ENCODE measurements at regions not wholly inside any gene's neighbourhood (a gene's known extent, or its start where the extent isn't known, plus 50 kb on each side); places are given as distances from the start of the nearest gene placed in this dataset.

- WGBS (ENCODE audit: insufficient coverage), result no CpG with 5 or more reads among the region's 2 CpGs
- H3K27me3 ChIP-seq (replicated peaks in 2 of 5; ENCODE audit: control insufficient read depth in 4 of 5, insufficient read depth in 5 of 5, low read length in 4 of 5), result no peaks in the 10 kb centered on the region
- DNase-seq, result no peak
- H3K27ac ChIP-seq (ENCODE audit: insufficient read depth in 1 of 2, low read depth in 1 of 2, low read length in 2 of 2, poor library complexity in 1 of 2, severe bottlenecking in 2 of 2), result no peak overlapping the region
- no peak overlapping the region for H3K4me3 ChIP-seq (ENCODE audit: control insufficient read depth in 1 of 7, extremely low read depth in 1 of 7, insufficient read depth in 4 of 7, low read depth in 2 of 7, low read length in 6 of 7)
- POLR2A ChIA-PET, result no interaction called here
- CTCF ChIA-PET, result no interaction called here
- peaks cover 0 to 1% (median 0%) of the 10 kb centered on the region in 5 experiments for H3K9me3 ChIP-seq (ENCODE audit: control extremely low read depth in 1 of 5, control insufficient read depth in 4 of 5, insufficient read depth in 2 of 5, low read depth in 1 of 5, low read length in 4 of 5)
- no peaks in the 10 kb centered on the region for H3K4me1 ChIP-seq (ENCODE audit: control extremely low read depth in 1 of 4, control insufficient read depth in 4 of 4, insufficient read depth in 4 of 4, low read length in 3 of 4)
- no peaks in the 10 kb centered on the region for H3K36me3 ChIP-seq (ENCODE audit: control insufficient read depth in 4 of 4, insufficient read depth in 4 of 4, low read length in 3 of 4)
Observed at GRCh38 chr10:107422681-107423080, 258.2 kb upstream of the SORCS1 start.

GRCh38 chr10:107420196-107420595 is 255.7 kb upstream of the SORCS1 start:
- H3K27ac ChIP-seq (ENCODE audit: insufficient read depth in 1 of 2, low read depth in 1 of 2, low read length in 2 of 2, poor library complexity in 1 of 2, severe bottlenecking in 2 of 2), result no peak overlapping the region
- no peaks in the 10 kb centered on the region for H3K4me1 ChIP-seq (ENCODE audit: control extremely low read depth in 1 of 4, control insufficient read depth in 4 of 4, insufficient read depth in 4 of 4, low read length in 3 of 4)
- H3K4me3 ChIP-seq (ENCODE audit: control insufficient read depth in 1 of 7, extremely low read depth in 1 of 7, insufficient read depth in 4 of 7, low read depth in 2 of 7, low read length in 6 of 7), result no peak overlapping the region
- no peaks in the 10 kb centered on the region for H3K36me3 ChIP-seq (ENCODE audit: control insufficient read depth in 4 of 4, insufficient read depth in 4 of 4, low read length in 3 of 4)
- peaks cover 0 to 1% (median 0%) of the 10 kb centered on the region in 5 experiments for H3K9me3 ChIP-seq (ENCODE audit: control extremely low read depth in 1 of 5, control insufficient read depth in 4 of 5, insufficient read depth in 2 of 5, low read depth in 1 of 5, low read length in 4 of 5)
- no CpG with 5 or more reads among the region's 3 CpGs for WGBS (ENCODE audit: insufficient coverage)
- ChIA-PET POLR2A (no interaction called here), CTCF (no interaction called here)
- no peaks in the 10 kb centered on the region for H3K27me3 ChIP-seq (replicated peaks in 2 of 5; ENCODE audit: control insufficient read depth in 4 of 5, insufficient read depth in 5 of 5, low read length in 4 of 5)
- DNase-seq, result no peak

- H3K4me1 ChIP-seq (ENCODE audit: control extremely low read depth in 1 of 4, control insufficient read depth in 4 of 4, insufficient read depth in 4 of 4, low read length in 3 of 4), result no peaks in the 10 kb centered on the region
- H3K4me3 ChIP-seq (ENCODE audit: control insufficient read depth in 1 of 7, extremely low read depth in 1 of 7, insufficient read depth in 4 of 7, low read depth in 2 of 7, low read length in 6 of 7), result no peak overlapping the region
- CTCF ChIA-PET, result interaction anchor here (2.1 kb wide), 1 partner anchor 9 kb away, joined by 5 read pairs; no protein-coding TSS in a partner anchor
- H3K36me3 ChIP-seq (ENCODE audit: control insufficient read depth in 4 of 4, insufficient read depth in 4 of 4, low read length in 3 of 4), result no peaks in the 10 kb centered on the region
- POLR2A ChIA-PET, result no interaction called here
- H3K27me3 ChIP-seq (replicated peaks in 2 of 5; ENCODE audit: control insufficient read depth in 4 of 5, insufficient read depth in 5 of 5, low read length in 4 of 5), result no peaks in the 10 kb centered on the region
- no peaks in the 10 kb centered on the region for H3K9me3 ChIP-seq (ENCODE audit: control extremely low read depth in 1 of 5, control insufficient read depth in 4 of 5, insufficient read depth in 2 of 5, low read depth in 1 of 5, low read length in 4 of 5)
- H3K27ac ChIP-seq (ENCODE audit: insufficient read depth in 1 of 2, low read depth in 1 of 2, low read length in 2 of 2, poor library complexity in 1 of 2, severe bottlenecking in 2 of 2), result no peak overlapping the region
- no peak for DNase-seq
- WGBS (ENCODE audit: insufficient coverage), result 88% methylated on average over 3 of the region's 7 CpGs
Observed at GRCh38 chr10:107418085-107418806, 253.7 kb upstream of the SORCS1 start.

- ChIA-PET POLR2A (no interaction called here), CTCF (interaction anchor here (2.1 kb wide), 1 partner anchor 8 kb away, joined by 5 read pairs; no protein-coding TSS in a partner anchor)
- 100% methylated on average over 1 of the region's 2 CpGs for WGBS (ENCODE audit: insufficient coverage)
- Histone ChIP-seq H3K4me3 (ENCODE audit: control insufficient read depth in 1 of 7, extremely low read depth in 1 of 7, insufficient read depth in 4 of 7, low read depth in 2 of 7, low read length in 6 of 7) (no peak overlapping the region), H3K27me3 (replicated peaks in 2 of 5; ENCODE audit: control insufficient read depth in 4 of 5, insufficient read depth in 5 of 5, low read length in 4 of 5) (no peaks in the 10 kb centered on the region), H3K4me1 (ENCODE audit: control extremely low read depth in 1 of 4, control insufficient read depth in 4 of 4, insufficient read depth in 4 of 4, low read length in 3 of 4) (no peaks in the 10 kb centered on the region), H3K36me3 (ENCODE audit: control insufficient read depth in 4 of 4, insufficient read depth in 4 of 4, low read length in 3 of 4) (no peaks in the 10 kb centered on the region), H3K27ac (ENCODE audit: insufficient read depth in 1 of 2, low read depth in 1 of 2, low read length in 2 of 2, poor library complexity in 1 of 2, severe bottlenecking in 2 of 2) (no peak overlapping the region), H3K9me3 (ENCODE audit: control extremely low read depth in 1 of 5, control insufficient read depth in 4 of 5, insufficient read depth in 2 of 5, low read depth in 1 of 5, low read length in 4 of 5) (no peaks in the 10 kb centered on the region)
- no peak for DNase-seq
Observed at GRCh38 chr10:107417446-107417845, 252.9 kb upstream of the SORCS1 start.

- Histone ChIP-seq H3K9me3 (ENCODE audit: control extremely low read depth in 1 of 5, control insufficient read depth in 4 of 5, insufficient read depth in 2 of 5, low read depth in 1 of 5, low read length in 4 of 5) (no peaks in the 10 kb centered on the region), H3K27me3 (replicated peaks in 2 of 5; ENCODE audit: control insufficient read depth in 4 of 5, insufficient read depth in 5 of 5, low read length in 4 of 5) (no peaks in the 10 kb centered on the region), H3K27ac (ENCODE audit: insufficient read depth in 1 of 2, low read depth in 1 of 2, low read length in 2 of 2, poor library complexity in 1 of 2, severe bottlenecking in 2 of 2) (no peak overlapping the region), H3K4me3 (ENCODE audit: control insufficient read depth in 1 of 7, extremely low read depth in 1 of 7, insufficient read depth in 4 of 7, low read depth in 2 of 7, low read length in 6 of 7) (no peak overlapping the region), H3K4me1 (ENCODE audit: control extremely low read depth in 1 of 4, control insufficient read depth in 4 of 4, insufficient read depth in 4 of 4, low read length in 3 of 4) (no peaks in the 10 kb centered on the region), H3K36me3 (ENCODE audit: control insufficient read depth in 4 of 4, insufficient read depth in 4 of 4, low read length in 3 of 4) (no peaks in the 10 kb centered on the region)
- ChIA-PET CTCF (no interaction called here), POLR2A (no interaction called here)
- peak in 2 of 3 donors; percentile 4 to 13 for DNase-seq
- 50% methylated on average over 1 of the region's 2 CpGs for WGBS (ENCODE audit: insufficient coverage)
Observed at GRCh38 chr10:107415446-107415845, 250.9 kb upstream of the SORCS1 start.

GRCh38 chr10:107413971-107414370 is 249.5 kb upstream of the SORCS1 start:
- Histone ChIP-seq H3K4me1 (ENCODE audit: control extremely low read depth in 1 of 4, control insufficient read depth in 4 of 4, insufficient read depth in 4 of 4, low read length in 3 of 4) (no peaks in the 10 kb centered on the region), H3K36me3 (ENCODE audit: control insufficient read depth in 4 of 4, insufficient read depth in 4 of 4, low read length in 3 of 4) (no peaks in the 10 kb centered on the region), H3K27ac (ENCODE audit: insufficient read depth in 1 of 2, low read depth in 1 of 2, low read length in 2 of 2, poor library complexity in 1 of 2, severe bottlenecking in 2 of 2) (no peak overlapping the region), H3K27me3 (replicated peaks in 2 of 5; ENCODE audit: control insufficient read depth in 4 of 5, insufficient read depth in 5 of 5, low read length in 4 of 5) (no peaks in the 10 kb centered on the region), H3K4me3 (ENCODE audit: control insufficient read depth in 1 of 7, extremely low read depth in 1 of 7, insufficient read depth in 4 of 7, low read depth in 2 of 7, low read length in 6 of 7) (no peak overlapping the region), H3K9me3 (ENCODE audit: control extremely low read depth in 1 of 5, control insufficient read depth in 4 of 5, insufficient read depth in 2 of 5, low read depth in 1 of 5, low read length in 4 of 5) (no peaks in the 10 kb centered on the region)
- ChIA-PET CTCF (interaction anchor here (1.2 kb wide), 1 partner anchor 9 kb away, joined by 3 read pairs; no protein-coding TSS in a partner anchor), POLR2A (no interaction called here)
- WGBS (ENCODE audit: insufficient coverage), result no CpG with 5 or more reads among the region's 1 CpG
- no peak for DNase-seq

- POLR2A ChIA-PET, result no interaction called here
- WGBS (ENCODE audit: insufficient coverage), result 49% methylated on average over 2 of the region's 4 CpGs
- Histone ChIP-seq H3K9me3 (ENCODE audit: control extremely low read depth in 1 of 5, control insufficient read depth in 4 of 5, insufficient read depth in 2 of 5, low read depth in 1 of 5, low read length in 4 of 5) (no peaks in the 10 kb centered on the region), H3K4me1 (ENCODE audit: control extremely low read depth in 1 of 4, control insufficient read depth in 4 of 4, insufficient read depth in 4 of 4, low read length in 3 of 4) (no peaks in the 10 kb centered on the region), H3K27me3 (replicated peaks in 2 of 5; ENCODE audit: control insufficient read depth in 4 of 5, insufficient read depth in 5 of 5, low read length in 4 of 5) (no peaks in the 10 kb centered on the region), H3K27ac (ENCODE audit: insufficient read depth in 1 of 2, low read depth in 1 of 2, low read length in 2 of 2, poor library complexity in 1 of 2, severe bottlenecking in 2 of 2) (no peak overlapping the region), H3K36me3 (ENCODE audit: control insufficient read depth in 4 of 4, insufficient read depth in 4 of 4, low read length in 3 of 4) (no peaks in the 10 kb centered on the region), H3K4me3 (ENCODE audit: control insufficient read depth in 1 of 7, extremely low read depth in 1 of 7, insufficient read depth in 4 of 7, low read depth in 2 of 7, low read length in 6 of 7) (no peak overlapping the region)
- DNase-seq, result peak; percentile 8 to 23 (median 18)
- CTCF ChIA-PET, result interaction anchor here (1.1 to 2.3 kb wide), 3 partner anchors 9 to 406 kb away, joined by 3 to 13 read pairs (median 5); no protein-coding TSS in a partner anchor
Observed at GRCh38 chr10:107409522-107409921, 245.0 kb upstream of the SORCS1 start.

Data from common myeloid progenitor, CD34-positive (primary cell).